GM12865 (cell line): ENCODE measurements at regions not wholly inside any gene's neighbourhood (a gene's known extent, or its start where the extent isn't known, plus 50 kb on each side); places are given as distances from the start of the nearest gene placed in this dataset.

Experiments used
- DNase-seq: peaks from one replicate; pipeline ENCODE4 v3.0.0; 2010; ENCODE audit warnings: low read depth
- H3K4me3 ChIP-seq: 2 replicates; pipeline ENCODE4 v1.5.1; 2011; ENCODE audit warnings: mild to moderate bottlenecking, low read depth, low read length, control low read depth
- CTCF ChIP-seq: IDR thresholded peaks from 2 replicates; pipeline ENCODE4 v1.5.1; 2011; ENCODE audit warnings: low read length, control low read depth, low read depth, inconsistent platforms; ENCODE audit not compliant: insufficient read depth; ENCODE audit errors: missing control alignments

GRCh38 chr11:130611791-130612251 lies 163.4 kb downstream of the ADAMTS15 start:
- no peak for DNase-seq
- H3K4me3 ChIP-seq, result no peak overlapping the region
- TF ChIP-seq CTCF, result no peak

- no peak overlapping the region for H3K4me3 ChIP-seq
- DNase-seq, result no peak
- TF ChIP-seq CTCF, result no peak
Observed at GRCh38 chr11:130612291-130612851, 163.9 kb downstream of the ADAMTS15 start.

- no peak for TF ChIP-seq CTCF
- DNase-seq, result no peak
- H3K4me3 ChIP-seq, result no peak overlapping the region
Observed at GRCh38 chr11:130613396-130613795, 165.0 kb downstream of the ADAMTS15 start.

GRCh38 chr11:130614591-130614990 lies 166.1 kb downstream of the ADAMTS15 start:
- no peak overlapping the region for H3K4me3 ChIP-seq
- DNase-seq, result no peak
- no peak for TF ChIP-seq CTCF

- no peak for DNase-seq
- no peak for TF ChIP-seq CTCF
- H3K4me3 ChIP-seq, result no peak overlapping the region
Observed at GRCh38 chr11:130615561-130615960, 167.1 kb downstream of the ADAMTS15 start.

- H3K4me3 ChIP-seq, result no peak overlapping the region
- TF ChIP-seq CTCF, result no peak
- DNase-seq, result no peak
Observed at GRCh38 chr11:130616573-130616972, 168.1 kb downstream of the ADAMTS15 start.

- no peak for DNase-seq
- TF ChIP-seq CTCF, result no peak
- H3K4me3 ChIP-seq, result no peak overlapping the region
Observed at GRCh38 chr11:130617001-130617400, 168.6 kb downstream of the ADAMTS15 start.
